Keratinocyte (primary cell): ENCODE measurements at regions not wholly inside any gene's neighbourhood (a gene's known extent, or its start where the extent isn't known, plus 50 kb on each side); places are given as distances from the start of the nearest gene placed in this dataset.

Source experiments
- DNase-seq: peaks from one replicate; pipeline ENCODE4 v3.0.0-alpha.2; 2011; ENCODE audit warnings: low read depth, missing footprints, low spot score
- FAIRE-seq: peaks from 2 replicates; lab custom pipeline; 2011; peaks lifted over from hg19 to GRCh38; lab: Jason Lieb, UNC
- H2AFZ ChIP-seq: 2 replicates; pipeline ENCODE4 v1.6.0; 2012; ENCODE audit warnings: low read length, control low read depth, inconsistent platforms; ENCODE audit not compliant: control insufficient read depth
- H3K27ac ChIP-seq: 2 replicates; pipeline ENCODE4 v1.5.1; 2011; ENCODE audit warnings: low read length; ENCODE audit not compliant: control insufficient read depth, insufficient read depth
- H3K27me3 ChIP-seq: 3 replicates; pipeline ENCODE4 v1.6.0; 2011; ENCODE audit warnings: low read length; ENCODE audit not compliant: control insufficient read depth, insufficient read depth; ENCODE audit errors: extremely low read depth
- H3K36me3 ChIP-seq, 2 experiments: 2 replicates in 1 of 2; 3 replicates in 1 of 2; pipeline ENCODE4 v1.5.1; 2011; ENCODE audit warnings: low read length in 2 of 2, mild to moderate bottlenecking in 1 of 2; ENCODE audit not compliant: control insufficient read depth in 2 of 2, insufficient read depth in 2 of 2; ENCODE audit errors: extremely low read depth in 1 of 2
- H3K4me1 ChIP-seq: 3 replicates; pipeline ENCODE4 v1.5.1; 2011; ENCODE audit warnings: low read length; ENCODE audit not compliant: control insufficient read depth, insufficient read depth; ENCODE audit errors: extremely low read depth
- H3K4me2 ChIP-seq: 3 replicates; pipeline ENCODE4 v1.6.0; 2011; ENCODE audit warnings: low read depth, low read length; ENCODE audit not compliant: control insufficient read depth, insufficient read depth; ENCODE audit errors: extremely low read depth
- H3K4me3 ChIP-seq, 3 experiments: fragments of 200-600 bp in 1 of 3; sonication (generic) in 1 of 3; 2 replicates in 2 of 3; 3 replicates in 1 of 3; pipeline ENCODE4 v1.5.1; 2011 to 2016; ENCODE audit warnings: low read length in 3 of 3, mild to moderate bottlenecking in 3 of 3, control low read depth in 2 of 3, inconsistent platforms in 1 of 3, low read depth in 1 of 3, mixed read lengths in 1 of 3, mixed run types in 1 of 3, moderate library complexity in 1 of 3; ENCODE audit not compliant: control insufficient read depth in 2 of 3, insufficient read depth in 2 of 3; ENCODE audit errors: extremely low read depth in 1 of 3
- H3K79me2 ChIP-seq: 2 replicates; pipeline ENCODE4 v1.6.0; 2012; ENCODE audit warnings: low read length; ENCODE audit not compliant: control insufficient read depth, insufficient read depth
- H3K9ac ChIP-seq: 3 replicates; pipeline ENCODE4 v1.6.0; 2011; ENCODE audit warnings: low read length; ENCODE audit not compliant: control insufficient read depth, insufficient read depth; ENCODE audit errors: extremely low read depth
- H3K9me1 ChIP-seq: 3 replicates; pipeline ENCODE4 v1.6.0; 2011; ENCODE audit warnings: low read length; ENCODE audit not compliant: control insufficient read depth, insufficient read depth; ENCODE audit errors: extremely low read depth
- H3K9me3 ChIP-seq: 2 replicates; pipeline ENCODE4 v1.5.1; 2012; ENCODE audit warnings: low read depth, low read length; ENCODE audit not compliant: control insufficient read depth
- H4K20me1 ChIP-seq: 3 replicates; pipeline ENCODE4 v1.6.0; 2011; ENCODE audit warnings: low read length; ENCODE audit not compliant: control insufficient read depth, insufficient read depth; ENCODE audit errors: extremely low read depth
- CTCF ChIP-seq, 3 experiments: IDR thresholded peaks in 1 of 3; conservative IDR thresholded peaks in 1 of 3; optimal IDR thresholded peaks in 1 of 3; 2 replicates in 2 of 3; 3 replicates in 1 of 3; pipeline versions ENCODE3 to v1.5.1; 2011; ENCODE audit warnings: low read length in 3 of 3, mild to moderate bottlenecking in 3 of 3, moderate library complexity in 2 of 3, control low read depth in 1 of 3, inconsistent platforms in 1 of 3; ENCODE audit not compliant: insufficient read depth in 2 of 3; ENCODE audit errors: extremely low read depth in 1 of 3
- EZH2 ChIP-seq: IDR thresholded peaks from one replicate; pipeline ENCODE4 v1.6.1; 2012; ENCODE audit warnings: inconsistent platforms, mild to moderate bottlenecking, low read length, moderate library complexity
- dilution Hi-C: fragments of 300-500 bp; cut with MboI; formaldehyde crosslinking; loops from one replicate; pipeline ENCODE4 v1.7.0; 2020; ENCODE audit warnings: low sequenced_read_pairs; ENCODE audit not compliant: extremely low pct_ligation_motif_present

GRCh38 chr7:152909280-152909679 lies 149.7 kb downstream of the ACTR3B start:
- FAIRE-seq, result no peak
- Histone ChIP-seq H2AFZ (no peak overlapping the region), H3K4me1 (no peaks in the 10 kb centered on the region), H4K20me1 (no peaks in the 10 kb centered on the region), H3K27ac (no peak overlapping the region), H3K4me2 (no peak overlapping the region), H3K27me3 (no peaks in the 10 kb centered on the region), H3K9ac (no peak overlapping the region), H3K9me3 (peaks cover 3% of the 10 kb centered on the region), H3K79me2 (no peaks in the 10 kb centered on the region), H3K36me3 (no peaks in the 10 kb centered on the region), H3K9me1 (no peaks in the 10 kb centered on the region), H3K4me3 (no peak overlapping the region)
- TF ChIP-seq CTCF (optimal IDR thresholded peaks at IDR 0.05 in 1 of 3, IDR thresholded peaks at IDR 0.05 in 1 of 3, conservative IDR thresholded peaks at IDR 0.05 in 1 of 3; ENCODE audit: extremely low read depth in 1 of 3, insufficient read depth in 2 of 3, low read length in 3 of 3) (no peak), EZH2 (no peak)
- dilution Hi-C loops, result no loop called here
- no peak for DNase-seq

GRCh38 chr7:152909683-152910544 lies 150.4 kb downstream of the ACTR3B start:
- no peak overlapping the region for H2AFZ ChIP-seq
- no peaks in the 10 kb centered on the region for H4K20me1 ChIP-seq
- H3K27me3 ChIP-seq, result no peaks in the 10 kb centered on the region
- H3K4me1 ChIP-seq, result no peaks in the 10 kb centered on the region
- peaks cover 7% of the 10 kb centered on the region for H3K9me3 ChIP-seq
- no peak overlapping the region for H3K27ac ChIP-seq
- H3K4me3 ChIP-seq, result no peak overlapping the region
- dilution Hi-C loops, result no loop called here
- TF ChIP-seq EZH2 (no peak), CTCF (optimal IDR thresholded peaks at IDR 0.05 in 1 of 3, IDR thresholded peaks at IDR 0.05 in 1 of 3, conservative IDR thresholded peaks at IDR 0.05 in 1 of 3; ENCODE audit: extremely low read depth in 1 of 3, insufficient read depth in 2 of 3, low read length in 3 of 3) (no peak)
- H3K4me2 ChIP-seq, result no peak overlapping the region
- H3K36me3 ChIP-seq, result no peaks in the 10 kb centered on the region
- FAIRE-seq (no peak), DNase-seq (no peak)
- H3K9me1 ChIP-seq, result no peaks in the 10 kb centered on the region
- no peaks in the 10 kb centered on the region for H3K79me2 ChIP-seq
- H3K9ac ChIP-seq, result no peak overlapping the region
